DOHH2 (cell line): ENCODE measurements at regions not wholly inside any gene's neighbourhood (a gene's known extent, or its start where the extent isn't known, plus 50 kb on each side); places are given as distances from the start of the nearest gene placed in this dataset.

ENCODE experiments used
- H3F3A ChIP-seq: fragments of 200-600 bp; sonication (generic), shearing (Covaris generic); 2 replicates; pipeline ENCODE4 v1.6.0; 2016; ENCODE audit warnings: antibody characterized with exemption, mild to moderate bottlenecking; ENCODE audit not compliant: control insufficient read depth, insufficient read depth
- H3K27ac ChIP-seq: fragments of 200-600 bp; sonication (generic); 2 replicates; pipeline ENCODE4 v1.5.1; 2014; ENCODE audit warnings: low read depth, mild to moderate bottlenecking, low read length, moderate library complexity
- H3K27me3 ChIP-seq: fragments of 200-600 bp; sonication (generic); 2 replicates; pipeline ENCODE4 v1.6.1; 2014; ENCODE audit warnings: mild to moderate bottlenecking, low read length, mixed read lengths; ENCODE audit not compliant: control insufficient read depth
- H3K36me3 ChIP-seq: fragments of 200-600 bp; sonication (generic); 2 replicates; pipeline ENCODE4 v1.6.1; 2014; ENCODE audit warnings: mild to moderate bottlenecking, low read length, moderate library complexity, mixed read lengths; ENCODE audit not compliant: control insufficient read depth
- H3K4me1 ChIP-seq: fragments of 200-600 bp; sonication (generic); 2 replicates; pipeline ENCODE4 v1.6.1; 2014; ENCODE audit warnings: mild to moderate bottlenecking, low read length, mixed read lengths; ENCODE audit not compliant: control insufficient read depth
- H3K4me2 ChIP-seq: fragments of 200-600 bp; sonication (generic); 2 replicates; pipeline ENCODE4 v1.6.0; 2014; ENCODE audit warnings: mild to moderate bottlenecking, low read length, moderate library complexity
- H3K4me3 ChIP-seq: fragments of 200-600 bp; sonication (generic); 2 replicates; pipeline ENCODE4 v1.5.1; 2014; ENCODE audit warnings: mild to moderate bottlenecking, low read length, mixed read lengths
- H3K79me2 ChIP-seq: fragments of 200-600 bp; sonication (generic); 2 replicates; pipeline ENCODE4 v1.6.1; 2014; ENCODE audit warnings: mild to moderate bottlenecking, low read length, mixed read lengths; ENCODE audit not compliant: control insufficient read depth
- H3K9me2 ChIP-seq: fragments of 200-600 bp; sonication (generic); replicated peaks from 2 replicates; pipeline ENCODE4 v1.6.1; 2014; ENCODE audit warnings: mild to moderate bottlenecking, low read length, mixed read lengths; ENCODE audit not compliant: control insufficient read depth
- H3K9me3 ChIP-seq: fragments of 200-600 bp; sonication (generic); 2 replicates; pipeline ENCODE4 v1.6.1; 2014; ENCODE audit warnings: antibody characterized with exemption, low read length, mixed read lengths; ENCODE audit not compliant: control insufficient read depth, insufficient read depth
- H4K20me1 ChIP-seq: fragments of 200-600 bp; sonication (generic); 2 replicates; pipeline ENCODE4 v1.6.0; 2014; ENCODE audit warnings: low read depth, mild to moderate bottlenecking, antibody characterized with exemption, low read length, moderate library complexity; ENCODE audit not compliant: control insufficient read depth, insufficient read depth
- CTCF ChIP-seq: fragments of 200-600 bp; sonication (generic); IDR thresholded peaks from one replicate; pipeline ENCODE4 v1.5.1; 2014; ENCODE audit warnings: antibody characterized with exemption, mild to moderate bottlenecking, low read depth, low read length; ENCODE audit not compliant: poor library complexity, severe bottlenecking
- EZH2phosphoT487 ChIP-seq: fragments of 200-600 bp; sonication (generic); IDR thresholded peaks from 2 replicates; pipeline ENCODE4 v1.6.1; 2017; ENCODE audit warnings: borderline replicate concordance, mild to moderate bottlenecking, antibody characterized with exemption, low read length, moderate library complexity, mixed read lengths

- no peaks in the 10 kb centered on the region for H3K27me3 ChIP-seq
- H3K36me3 ChIP-seq = no peaks in the 10 kb centered on the region
- no peaks in the 10 kb centered on the region for H3K9me3 ChIP-seq
- H3F3A ChIP-seq = no peaks in the 10 kb centered on the region
- H3K9me2 ChIP-seq = no peaks in the 10 kb centered on the region
- H3K4me2 ChIP-seq = no peak overlapping the region
- H3K4me1 ChIP-seq = no peaks in the 10 kb centered on the region
- no peaks in the 10 kb centered on the region for H3K79me2 ChIP-seq
- H3K4me3 ChIP-seq = no peak overlapping the region
- H4K20me1 ChIP-seq = no peaks in the 10 kb centered on the region
- no peak for TF ChIP-seq EZH2phosphoT487
- no peak overlapping the region for H3K27ac ChIP-seq
Observed at GRCh38 chr1:56160773-56161315, 418.5 kb downstream of the PLPP3 start.

- H4K20me1 ChIP-seq = no peaks in the 10 kb centered on the region
- no peaks in the 10 kb centered on the region for H3F3A ChIP-seq
- TF ChIP-seq CTCF (no peak), EZH2phosphoT487 (no peak)
- H3K9me3 ChIP-seq = no peaks in the 10 kb centered on the region
- no peaks in the 10 kb centered on the region for H3K36me3 ChIP-seq
- no peaks in the 10 kb centered on the region for H3K27me3 ChIP-seq
- no peaks in the 10 kb centered on the region for H3K79me2 ChIP-seq
- H3K9me2 ChIP-seq = no peaks in the 10 kb centered on the region; the same call in 1 of the 2 replicates
- H3K4me1 ChIP-seq = no peaks in the 10 kb centered on the region
- no peak overlapping the region for H3K4me2 ChIP-seq
- H3K4me3 ChIP-seq = no peak overlapping the region
- no peak overlapping the region for H3K27ac ChIP-seq
Observed at GRCh38 chr1:56156971-56157876, 422.1 kb downstream of the PLPP3 start.

- H3K79me2 ChIP-seq = no peaks in the 10 kb centered on the region
- H3K9me3 ChIP-seq = no peaks in the 10 kb centered on the region
- H3F3A ChIP-seq = no peaks in the 10 kb centered on the region
- no peaks in the 10 kb centered on the region for H3K36me3 ChIP-seq
- H3K9me2 ChIP-seq = no peaks in the 10 kb centered on the region; the same call in 1 of the 2 replicates
- H3K27me3 ChIP-seq = no peaks in the 10 kb centered on the region
- no peak overlapping the region for H3K27ac ChIP-seq
- TF ChIP-seq CTCF = no peak
- no peak for TF ChIP-seq EZH2phosphoT487
- no peaks in the 10 kb centered on the region for H3K4me1 ChIP-seq
- H4K20me1 ChIP-seq = no peaks in the 10 kb centered on the region
- H3K4me3 ChIP-seq = no peak overlapping the region
- H3K4me2 ChIP-seq = no peak overlapping the region
Observed at GRCh38 chr1:56153276-56153675, 426.1 kb downstream of the PLPP3 start.

- H3K9me3 ChIP-seq = no peaks in the 10 kb centered on the region
- no peaks in the 10 kb centered on the region for H3K36me3 ChIP-seq
- H3F3A ChIP-seq = no peaks in the 10 kb centered on the region
- H3K9me2 ChIP-seq = no peaks in the 10 kb centered on the region; the same call in 1 of the 2 replicates
- no peak overlapping the region for H3K27ac ChIP-seq
- no peaks in the 10 kb centered on the region for H3K27me3 ChIP-seq
- no peak overlapping the region for H3K4me3 ChIP-seq
- no peaks in the 10 kb centered on the region for H3K79me2 ChIP-seq
- no peak overlapping the region for H3K4me2 ChIP-seq
- no peaks in the 10 kb centered on the region for H4K20me1 ChIP-seq
- TF ChIP-seq CTCF = no peak
- no peak for TF ChIP-seq EZH2phosphoT487
- no peaks in the 10 kb centered on the region for H3K4me1 ChIP-seq
Observed at GRCh38 chr1:56152635-56153034, 426.7 kb downstream of the PLPP3 start.
